B cell (primary cell): ENCODE measurements at regions not wholly inside any gene's neighbourhood (a gene's known extent, or its start where the extent isn't known, plus 50 kb on each side); places are given as distances from the start of the nearest gene placed in this dataset.

Experiments used
- EZH2 ChIP-seq: IDR thresholded peaks from 2 replicates; pipeline ENCODE4 v1.6.1; 2012; ENCODE audit warnings: borderline replicate concordance, low read depth, mild to moderate bottlenecking, moderate library complexity, low read length; ENCODE audit not compliant: insufficient read depth, poor library complexity, severe bottlenecking
- TF ChIP-seq, protein P1 (sequence below): fragments of 200-600 bp; IDR thresholded peaks from one replicate; pipeline ENCODE4 v1.8.0; 2022; ENCODE audit warnings: antibody characterized with exemption, mild to moderate bottlenecking

DNA sequence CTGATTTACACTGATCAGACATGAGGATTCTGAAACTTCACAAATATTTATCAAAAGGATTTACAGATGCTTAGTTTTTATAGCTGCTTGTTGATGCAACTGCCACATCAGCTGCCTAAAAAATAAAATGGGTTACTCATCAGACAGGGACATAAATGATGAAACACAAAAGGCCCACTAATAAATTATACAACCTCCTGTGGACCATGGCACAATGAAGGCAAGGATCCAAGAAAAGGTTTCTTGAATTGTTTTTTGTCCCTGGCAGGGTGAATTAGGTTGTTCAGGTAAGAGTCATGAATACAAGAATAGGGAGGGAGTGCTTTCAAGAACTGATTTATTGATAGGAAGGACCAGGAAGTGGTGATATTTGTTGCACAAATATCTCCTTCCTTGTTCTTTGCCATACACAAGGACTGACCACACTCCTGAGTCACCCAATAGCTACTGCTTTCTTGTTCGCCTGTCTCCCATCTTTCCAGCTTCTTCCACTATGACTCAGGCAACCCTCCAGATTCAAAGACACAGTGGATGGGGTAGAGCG, 234.5 kb downstream of the AHR start:
- TF ChIP-seq, protein P1, sequence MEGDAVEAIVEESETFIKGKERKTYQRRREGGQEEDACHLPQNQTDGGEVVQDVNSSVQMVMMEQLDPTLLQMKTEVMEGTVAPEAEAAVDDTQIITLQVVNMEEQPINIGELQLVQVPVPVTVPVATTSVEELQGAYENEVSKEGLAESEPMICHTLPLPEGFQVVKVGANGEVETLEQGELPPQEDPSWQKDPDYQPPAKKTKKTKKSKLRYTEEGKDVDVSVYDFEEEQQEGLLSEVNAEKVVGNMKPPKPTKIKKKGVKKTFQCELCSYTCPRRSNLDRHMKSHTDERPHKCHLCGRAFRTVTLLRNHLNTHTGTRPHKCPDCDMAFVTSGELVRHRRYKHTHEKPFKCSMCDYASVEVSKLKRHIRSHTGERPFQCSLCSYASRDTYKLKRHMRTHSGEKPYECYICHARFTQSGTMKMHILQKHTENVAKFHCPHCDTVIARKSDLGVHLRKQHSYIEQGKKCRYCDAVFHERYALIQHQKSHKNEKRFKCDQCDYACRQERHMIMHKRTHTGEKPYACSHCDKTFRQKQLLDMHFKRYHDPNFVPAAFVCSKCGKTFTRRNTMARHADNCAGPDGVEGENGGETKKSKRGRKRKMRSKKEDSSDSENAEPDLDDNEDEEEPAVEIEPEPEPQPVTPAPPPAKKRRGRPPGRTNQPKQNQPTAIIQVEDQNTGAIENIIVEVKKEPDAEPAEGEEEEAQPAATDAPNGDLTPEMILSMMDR = no peak
- no peak for TF ChIP-seq EZH2
